SK-N-MC (cell line): ENCODE measurements at regions not wholly inside any gene's neighbourhood (a gene's known extent, or its start where the extent isn't known, plus 50 kb on each side); places are given as distances from the start of the nearest gene placed in this dataset.

ENCODE experiments used
- DNase-seq: peaks from one replicate; pipeline ENCODE4 v3.0.0-alpha.2; 2011; ENCODE audit warnings: low read depth, low spot score
- H3K27ac ChIP-seq: fragments of 200-600 bp; sonication (generic); 2 replicates; pipeline ENCODE4 v1.5.1; 2016; ENCODE audit warnings: mixed run types
- H3K36me3 ChIP-seq: fragments of 200-600 bp; sonication (generic); 2 replicates; pipeline ENCODE4 v1.6.1; 2017; ENCODE audit warnings: antibody characterized with exemption, low read length, mixed read lengths; ENCODE audit not compliant: insufficient read depth
- H3K4me3 ChIP-seq: fragments of 200-600 bp; sonication (generic); 2 replicates; pipeline ENCODE4 v1.5.1; 2016
- H3K9ac ChIP-seq: fragments of 200-600 bp; sonication (generic); 2 replicates; pipeline ENCODE4 v1.8.0; 2017; ENCODE audit warnings: mixed run types, mixed read lengths; ENCODE audit not compliant: insufficient read length
- H3K9me3 ChIP-seq: fragments of 200-600 bp; sonication (generic); 2 replicates; pipeline ENCODE4 v1.6.1; 2017; ENCODE audit warnings: low read depth, mild to moderate bottlenecking, antibody characterized with exemption, low read length, moderate library complexity, mixed read lengths
- EZH2 ChIP-seq: fragments of 200-600 bp; sonication (generic); IDR thresholded peaks from one replicate; pipeline ENCODE4 v1.6.1; 2017; ENCODE audit warnings: antibody characterized with exemption
- FOXP2 ChIP-seq: optimal IDR thresholded peaks from 2 replicates; pipeline ENCODE3; 2011; ENCODE audit warnings: mild to moderate bottlenecking, moderate library complexity; ENCODE audit not compliant: insufficient read depth; ENCODE audit errors: extremely low read length, control extremely low read depth
- POLR2AphosphoS5 ChIP-seq: IDR thresholded peaks from 2 replicates; pipeline ENCODE4 v1.6.1; 2012; ENCODE audit warnings: mild to moderate bottlenecking, low read depth, low read length, borderline replicate concordance

DNA sequence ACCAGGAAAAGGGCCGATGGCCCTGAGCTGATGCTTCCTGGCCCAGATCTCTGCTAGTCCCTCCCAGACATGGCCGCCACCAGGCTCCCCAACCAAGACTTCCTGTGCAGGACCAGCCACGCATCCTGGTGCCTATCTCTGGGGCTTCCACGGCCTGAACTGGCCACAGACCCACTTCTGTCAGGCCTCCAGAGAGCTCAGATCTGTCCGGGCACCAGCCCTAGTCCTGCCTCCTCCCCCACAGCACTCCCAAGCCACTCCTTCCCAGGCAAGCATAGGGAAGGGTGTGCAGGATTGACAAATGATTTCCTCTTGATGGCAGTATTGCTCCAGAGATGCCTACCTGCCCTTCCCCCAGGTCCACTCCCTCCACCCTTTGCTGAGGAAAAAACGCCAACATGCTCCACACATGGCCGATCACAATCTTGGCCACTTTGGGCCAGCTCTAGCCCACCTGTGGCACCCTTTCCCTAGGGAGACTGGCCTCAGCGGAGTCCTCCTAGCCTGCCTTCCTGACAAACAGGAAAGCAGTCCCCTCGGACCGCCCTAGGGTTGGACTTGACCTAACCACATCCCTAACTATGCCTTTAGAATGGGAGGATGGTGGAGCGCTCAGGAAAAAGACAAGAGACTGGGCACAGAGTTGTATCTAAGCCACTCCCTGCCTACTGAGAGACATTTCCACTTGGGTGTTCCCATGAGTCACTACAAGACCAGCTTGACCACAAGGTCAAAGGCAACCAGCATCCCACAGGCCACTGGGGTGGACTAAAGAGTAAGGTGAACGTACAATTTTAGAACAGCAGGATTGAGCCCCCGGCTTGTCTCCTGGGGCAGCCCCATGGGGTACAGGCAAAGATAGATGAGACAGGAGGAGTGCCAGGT lies 277.5 kb upstream of the AGTR2 start:
- no peak overlapping the region for H3K9ac ChIP-seq
- no peak for TF ChIP-seq POLR2AphosphoS5
- TF ChIP-seq FOXP2, result no peak
- no peak for TF ChIP-seq EZH2
- DNase-seq, result no peak
- peaks cover 3% of the 10 kb centered on the region; the same call in 1 of the 2 replicates for H3K36me3 ChIP-seq
- no peak overlapping the region for H3K4me3 ChIP-seq
- no peak overlapping the region for H3K27ac ChIP-seq
- H3K9me3 ChIP-seq, result no peaks in the 10 kb centered on the region

DNA sequence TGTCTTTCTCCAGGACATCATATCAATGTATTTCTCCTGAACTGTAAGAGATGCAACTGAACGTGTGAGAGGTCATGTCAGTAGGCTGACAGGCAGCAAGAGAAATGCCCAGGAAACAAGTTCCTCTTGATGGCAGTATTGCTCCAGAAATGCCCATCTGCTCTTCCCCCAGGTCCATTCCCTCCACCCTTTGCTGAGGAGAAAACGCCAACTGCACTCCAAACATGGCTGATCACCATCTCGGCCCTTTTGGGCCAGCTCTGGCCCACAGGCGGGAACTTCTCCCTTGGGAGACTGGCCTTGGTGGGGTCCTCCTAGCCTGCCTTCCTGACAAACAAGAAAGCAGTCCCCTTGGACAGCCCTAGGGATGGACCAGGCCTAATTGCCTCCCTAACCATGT lies 276.5 kb upstream of the AGTR2 start:
- H3K36me3 ChIP-seq, result peaks cover 3% of the 10 kb centered on the region; the same call in 1 of the 2 replicates
- H3K27ac ChIP-seq, result no peak overlapping the region
- no peak for DNase-seq
- no peak overlapping the region for H3K9ac ChIP-seq
- H3K9me3 ChIP-seq, result no peaks in the 10 kb centered on the region
- no peak overlapping the region for H3K4me3 ChIP-seq
- no peak for TF ChIP-seq POLR2AphosphoS5
- TF ChIP-seq EZH2, result no peak
- no peak for TF ChIP-seq FOXP2

- H3K4me3 ChIP-seq, result no peak overlapping the region
- no peak overlapping the region for H3K27ac ChIP-seq
- no peaks in the 10 kb centered on the region for H3K9me3 ChIP-seq
- TF ChIP-seq POLR2AphosphoS5 (no peak), FOXP2 (no peak)
- no peak overlapping the region for H3K9ac ChIP-seq
- no peak for DNase-seq
- no peaks in the 10 kb centered on the region for H3K36me3 ChIP-seq
Measured at GRCh38 chrX:115895678-115896329, 274.7 kb upstream of the AGTR2 start.

- H3K9me3 ChIP-seq, result no peaks in the 10 kb centered on the region
Measured at GRCh38 chrX:115896362-115896761, 274.2 kb upstream of the AGTR2 start.

DNA sequence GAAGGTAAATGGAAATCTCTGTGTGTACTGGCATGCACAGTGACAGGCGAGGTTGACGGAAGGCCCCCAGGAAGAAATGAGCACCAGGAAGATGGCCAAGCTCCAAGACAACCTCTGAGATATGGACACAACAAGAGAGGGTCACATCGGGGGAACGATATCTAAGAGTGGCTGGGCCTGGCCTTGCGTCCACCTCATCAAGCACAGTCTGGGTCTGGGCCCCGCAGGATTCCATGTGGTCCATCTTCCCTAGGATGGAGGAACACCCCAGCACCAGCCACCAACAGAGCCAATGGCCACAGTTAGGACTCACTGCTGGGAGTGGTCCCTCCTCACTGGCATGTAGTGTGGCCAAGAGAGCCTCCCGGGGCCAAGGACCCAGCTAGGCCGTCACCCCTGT lies 272.6 kb upstream of the AGTR2 start:
- Histone ChIP-seq H3K4me3 (no peak overlapping the region), H3K27ac (no peak overlapping the region), H3K36me3 (no peaks in the 10 kb centered on the region), H3K9ac (no peak overlapping the region), H3K9me3 (no peaks in the 10 kb centered on the region)
- no peak for DNase-seq
- no peak for TF ChIP-seq EZH2
- no peak for TF ChIP-seq POLR2AphosphoS5
- no peak for TF ChIP-seq FOXP2

More at GRCh38 chrX:115896362-115896761, 274.2 kb upstream of the AGTR2 start:
- no peak for DNase-seq
- Histone ChIP-seq H3K27ac (no peak overlapping the region), H3K4me3 (no peak overlapping the region), H3K36me3 (no peaks in the 10 kb centered on the region), H3K9ac (no peak overlapping the region)
- TF ChIP-seq FOXP2 (no peak), POLR2AphosphoS5 (no peak), EZH2 (no peak)

GRCh38 chrX:115898382-115899001 lies 272.1 kb upstream of the AGTR2 start:
- Histone ChIP-seq H3K27ac (no peak overlapping the region), H3K4me3 (no peak overlapping the region), H3K9me3 (no peaks in the 10 kb centered on the region), H3K36me3 (no peaks in the 10 kb centered on the region), H3K9ac (no peak overlapping the region)
- no peak for TF ChIP-seq EZH2
- TF ChIP-seq FOXP2, result no peak
- no peak for TF ChIP-seq POLR2AphosphoS5
- DNase-seq, result no peak

GRCh38 chrX:115900425-115900824 lies 270.1 kb upstream of the AGTR2 start:
- no peak overlapping the region for H3K4me3 ChIP-seq
- H3K9me3 ChIP-seq, result no peaks in the 10 kb centered on the region
- TF ChIP-seq EZH2, result no peak
- TF ChIP-seq FOXP2, result no peak
- TF ChIP-seq POLR2AphosphoS5, result no peak
- H3K9ac ChIP-seq, result no peak overlapping the region
- no peaks in the 10 kb centered on the region for H3K36me3 ChIP-seq
- DNase-seq, result no peak
- H3K27ac ChIP-seq, result no peak overlapping the region

- TF ChIP-seq EZH2, result no peak
- no peak for TF ChIP-seq FOXP2
- no peak for TF ChIP-seq POLR2AphosphoS5
- Histone ChIP-seq H3K27ac (no peak overlapping the region), H3K36me3 (no peaks in the 10 kb centered on the region), H3K9ac (no peak overlapping the region), H3K4me3 (no peak overlapping the region), H3K9me3 (no peaks in the 10 kb centered on the region)
- DNase-seq, result no peak
Measured at GRCh38 chrX:115901241-115901640, 269.3 kb upstream of the AGTR2 start.

DNA sequence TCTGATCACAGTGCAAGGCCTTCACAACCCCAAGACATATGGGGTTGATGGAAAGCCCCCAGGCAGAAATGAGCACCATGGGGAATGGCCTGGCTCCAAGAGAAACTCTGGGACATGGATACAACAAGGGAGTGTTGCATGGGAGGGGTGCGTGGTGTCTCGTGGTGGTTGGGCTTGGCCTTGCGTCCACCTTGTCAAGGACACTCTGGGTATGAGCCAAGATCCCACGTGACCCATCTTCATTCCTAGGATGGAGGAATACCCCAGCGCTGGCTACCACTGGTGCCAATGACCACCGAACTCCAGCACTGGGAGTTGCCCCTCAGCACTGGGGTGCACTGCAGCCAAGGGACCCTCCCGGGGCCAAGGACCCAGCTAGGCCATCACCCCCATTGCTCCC lies 267.5 kb upstream of the AGTR2 start:
- TF ChIP-seq FOXP2 (no peak), EZH2 (no peak)
- H3K36me3 ChIP-seq, result no peaks in the 10 kb centered on the region
- H3K9me3 ChIP-seq, result no peaks in the 10 kb centered on the region
- DNase-seq, result no peak
- H3K27ac ChIP-seq, result no peak overlapping the region
- no peak overlapping the region for H3K4me3 ChIP-seq
- no peak overlapping the region for H3K9ac ChIP-seq
